ENCODE measurements at regions not wholly inside any gene's neighbourhood (a gene's known extent, or its start where the extent isn't known, plus 50 kb on each side); places are given as distances from the start of the nearest gene placed in this dataset.
"Not testable (repeated sequence)": the region's sequence is repeated elsewhere in the genome, so short reads cannot be mapped to it uniquely, and the experiment has no call there.

DNA sequence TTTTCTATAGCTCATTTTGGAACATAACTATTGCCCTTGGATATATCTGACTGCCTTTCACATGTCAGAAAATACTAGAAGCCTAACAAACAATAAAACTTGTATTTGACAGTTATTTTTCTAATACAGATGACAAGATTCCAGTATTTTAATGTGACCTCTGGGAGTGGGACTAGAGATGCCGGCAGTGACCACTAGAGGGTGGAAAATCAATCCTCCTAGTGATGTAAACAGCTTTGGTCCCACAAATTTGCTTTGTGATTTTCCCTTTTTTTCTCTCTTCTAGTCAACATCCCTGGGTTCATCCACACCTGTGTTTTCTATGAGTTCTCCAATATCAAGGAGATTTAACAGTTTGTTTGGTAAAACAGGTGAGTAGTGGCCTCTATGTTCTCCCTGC, 615.1 kb downstream of the SPATA31A6 start:
- TF ChIP-seq, protein P1, sequence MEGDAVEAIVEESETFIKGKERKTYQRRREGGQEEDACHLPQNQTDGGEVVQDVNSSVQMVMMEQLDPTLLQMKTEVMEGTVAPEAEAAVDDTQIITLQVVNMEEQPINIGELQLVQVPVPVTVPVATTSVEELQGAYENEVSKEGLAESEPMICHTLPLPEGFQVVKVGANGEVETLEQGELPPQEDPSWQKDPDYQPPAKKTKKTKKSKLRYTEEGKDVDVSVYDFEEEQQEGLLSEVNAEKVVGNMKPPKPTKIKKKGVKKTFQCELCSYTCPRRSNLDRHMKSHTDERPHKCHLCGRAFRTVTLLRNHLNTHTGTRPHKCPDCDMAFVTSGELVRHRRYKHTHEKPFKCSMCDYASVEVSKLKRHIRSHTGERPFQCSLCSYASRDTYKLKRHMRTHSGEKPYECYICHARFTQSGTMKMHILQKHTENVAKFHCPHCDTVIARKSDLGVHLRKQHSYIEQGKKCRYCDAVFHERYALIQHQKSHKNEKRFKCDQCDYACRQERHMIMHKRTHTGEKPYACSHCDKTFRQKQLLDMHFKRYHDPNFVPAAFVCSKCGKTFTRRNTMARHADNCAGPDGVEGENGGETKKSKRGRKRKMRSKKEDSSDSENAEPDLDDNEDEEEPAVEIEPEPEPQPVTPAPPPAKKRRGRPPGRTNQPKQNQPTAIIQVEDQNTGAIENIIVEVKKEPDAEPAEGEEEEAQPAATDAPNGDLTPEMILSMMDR (IDR thresholded peaks at IDR 0.05), result not testable (repeated sequence)
- TF ChIP-seq POLR2A (IDR thresholded peaks at IDR 0.05), result not testable (repeated sequence)

Data from lower leg skin (tissue), 3 donors.